ENCODE measurements at regions not wholly inside any gene's neighbourhood (a gene's known extent, or its start where the extent isn't known, plus 50 kb on each side); places are given as distances from the start of the nearest gene placed in this dataset.

- no peak for TF ChIP-seq REST (IDR thresholded peaks at IDR 0.05; ENCODE audit: insufficient replicate concordance, low read depth)
- no peak for TF ChIP-seq CTCF (IDR thresholded peaks at IDR 0.05; ENCODE audit: insufficient read depth, low read length)
- no peak for TF ChIP-seq POLR2AphosphoS5 (IDR thresholded peaks at IDR 0.05; ENCODE audit: low read depth)
Measured at GRCh38 chr6:148214667-148215066, 128.0 kb upstream of the SASH1 start.

All from HL-60 (cell line).